ENCODE measurements at regions not wholly inside any gene's neighbourhood (a gene's known extent, or its start where the extent isn't known, plus 50 kb on each side); places are given as distances from the start of the nearest gene placed in this dataset.

DNA sequence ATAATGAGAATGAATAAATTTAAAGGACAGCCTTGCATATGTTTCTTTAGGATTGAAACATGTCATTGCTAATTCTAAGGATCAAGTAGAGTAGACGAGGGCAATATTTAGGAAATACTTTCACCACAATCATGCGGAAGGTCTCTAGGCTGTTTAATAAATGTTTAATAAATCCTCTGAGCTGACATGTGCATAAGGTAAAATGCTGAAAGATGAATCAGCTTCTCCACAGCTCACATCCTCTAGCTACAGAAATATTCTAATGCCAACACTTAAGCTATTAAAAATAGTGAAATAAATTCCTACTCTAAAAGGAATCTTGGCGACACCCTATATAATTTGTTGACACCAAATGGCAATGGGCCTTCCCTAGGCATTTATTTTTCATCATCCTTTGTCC lies 407.3 kb downstream of the TBL1XR1 start:
- peak; percentile 11 for DNase-seq

DNA sequence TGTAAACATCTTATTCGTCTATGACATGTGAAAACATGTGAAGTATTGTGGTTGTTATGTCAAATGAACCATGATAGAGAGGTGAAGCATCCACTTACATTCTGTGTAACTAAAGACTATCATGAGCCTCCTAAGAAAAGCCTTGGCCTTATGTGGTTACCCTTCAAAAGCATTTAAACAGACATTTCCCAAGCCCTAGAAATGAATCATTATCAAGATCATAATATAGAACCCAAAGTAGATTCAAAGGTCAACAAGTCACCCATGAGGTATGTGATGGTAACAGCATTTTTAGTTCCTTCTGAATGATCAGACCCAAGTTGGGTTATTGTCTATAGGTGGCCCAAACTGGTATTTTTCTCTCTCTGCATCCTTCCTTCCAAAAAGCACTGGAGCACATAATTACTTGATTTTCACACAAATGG lies 408.0 kb downstream of the TBL1XR1 start:
- peak; percentile 13 for DNase-seq

DNA sequence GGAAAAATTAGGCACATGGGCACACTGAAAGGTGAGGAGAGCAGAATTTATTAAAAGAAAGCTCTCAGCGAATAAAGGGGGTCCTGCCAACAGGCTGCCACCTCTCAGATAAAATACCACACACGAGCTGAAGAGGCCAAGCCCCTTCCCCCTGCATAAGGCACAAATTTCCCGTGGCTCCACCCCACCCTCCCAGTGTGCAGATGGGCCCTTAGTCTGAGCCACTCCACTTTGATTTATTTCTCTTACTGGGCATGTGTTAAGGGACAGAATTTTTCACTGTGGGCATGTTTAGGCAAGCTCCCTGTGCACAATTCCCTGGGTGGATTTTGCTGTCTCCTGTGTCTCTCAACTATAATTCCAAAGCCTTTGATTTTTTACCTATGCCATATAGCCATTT lies 409.8 kb downstream of the TBL1XR1 start:
- no peak for DNase-seq

DNA sequence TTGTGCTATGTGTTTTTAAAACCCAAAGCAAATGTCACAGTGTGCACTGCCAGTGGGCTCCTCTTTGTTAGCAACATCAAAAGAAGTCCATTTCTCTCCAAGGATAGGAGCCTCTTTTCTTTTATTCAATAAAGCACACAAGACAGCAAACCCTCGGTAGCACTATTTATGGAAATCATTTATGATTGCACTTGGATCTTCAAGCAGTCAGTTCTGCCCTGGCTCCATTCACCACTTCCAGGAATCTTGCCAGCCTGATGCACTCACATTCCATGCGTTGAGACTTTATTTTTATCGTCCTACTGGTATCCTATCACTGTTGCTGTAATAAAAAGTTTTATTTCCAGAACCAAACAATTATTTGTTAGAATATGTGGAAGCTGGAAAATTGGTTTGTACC lies 412.1 kb downstream of the TBL1XR1 start:
- DNase-seq: peak; percentile 23

DNA sequence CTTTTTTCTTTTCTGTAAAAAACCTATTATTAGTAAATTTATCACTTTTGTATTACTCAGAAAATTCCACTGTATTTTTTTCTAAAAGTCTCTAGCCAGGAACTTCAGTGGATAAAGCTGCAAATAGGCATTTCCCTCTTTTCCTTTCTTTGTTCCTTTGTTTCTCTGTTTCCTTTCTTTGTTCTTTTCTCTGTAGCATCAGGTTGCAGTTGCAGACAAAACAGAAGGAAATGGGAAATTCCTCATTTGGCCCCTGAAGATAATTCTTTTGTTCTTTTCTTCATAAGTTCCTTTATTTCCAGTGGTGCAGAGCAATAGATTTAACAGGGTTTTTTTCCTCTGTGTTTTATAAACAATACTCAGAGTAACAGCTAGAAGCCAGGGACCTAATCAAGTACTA lies 416.5 kb downstream of the TBL1XR1 start:
- DNase-seq: no peak

DNA sequence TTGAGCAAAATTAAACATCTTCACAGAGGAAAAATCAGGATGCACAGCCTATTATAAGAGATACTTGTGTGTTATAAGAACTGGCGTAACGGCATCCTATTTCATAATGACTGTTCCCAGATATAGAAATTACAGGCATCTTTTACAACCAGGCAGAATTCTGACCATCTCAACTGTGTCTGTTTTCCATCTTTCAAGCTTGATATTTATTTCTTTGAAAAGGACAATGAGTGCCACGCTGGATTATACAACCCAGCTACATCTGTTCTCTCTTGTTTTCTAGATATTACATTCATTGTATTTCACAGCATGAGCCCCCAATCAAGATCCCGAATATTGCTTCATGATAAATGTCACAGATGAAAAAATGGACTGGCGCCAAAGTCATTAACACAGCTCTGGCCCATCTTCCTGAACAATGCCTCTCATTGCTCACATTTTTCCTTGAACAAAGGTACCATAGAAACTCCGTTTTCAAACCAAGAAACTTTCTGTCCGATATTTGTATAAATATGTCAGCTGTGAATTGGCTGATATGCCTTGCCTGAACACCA lies 420.6 kb downstream of the TBL1XR1 start:
- DNase-seq: no peak

DNA sequence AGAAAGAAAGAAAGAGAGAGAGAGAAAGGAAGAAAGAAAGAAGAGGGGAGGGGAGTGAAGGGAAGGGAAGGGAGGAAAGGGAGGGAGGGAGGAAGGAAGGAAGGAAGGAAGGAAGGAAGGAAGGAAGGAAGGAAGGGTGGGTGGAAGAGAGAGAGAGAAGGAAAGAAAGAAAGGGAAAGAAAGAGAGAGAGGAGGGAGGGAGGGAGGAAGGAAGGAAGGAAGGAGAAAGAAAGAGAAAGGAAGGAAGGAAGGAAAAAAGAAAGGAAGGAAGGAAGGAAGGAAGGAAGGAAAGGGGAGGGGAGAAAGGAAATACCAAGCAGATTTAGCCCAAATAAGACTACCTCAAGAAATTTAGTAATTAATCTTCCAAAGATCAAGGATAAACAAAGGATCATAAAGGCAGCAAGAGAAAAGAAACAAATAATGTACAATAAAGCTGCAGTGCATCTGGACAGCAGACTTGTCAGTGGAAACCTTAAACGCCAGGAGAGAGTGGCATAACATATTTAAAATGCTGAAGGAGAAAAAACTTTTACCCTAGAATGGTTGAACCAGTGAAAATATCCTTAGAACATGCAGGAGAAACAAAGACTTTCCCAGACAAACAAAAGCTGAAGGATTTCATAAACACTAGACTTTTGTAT lies 427.6 kb downstream of the TBL1XR1 start:
- DNase-seq: no peak

DNA sequence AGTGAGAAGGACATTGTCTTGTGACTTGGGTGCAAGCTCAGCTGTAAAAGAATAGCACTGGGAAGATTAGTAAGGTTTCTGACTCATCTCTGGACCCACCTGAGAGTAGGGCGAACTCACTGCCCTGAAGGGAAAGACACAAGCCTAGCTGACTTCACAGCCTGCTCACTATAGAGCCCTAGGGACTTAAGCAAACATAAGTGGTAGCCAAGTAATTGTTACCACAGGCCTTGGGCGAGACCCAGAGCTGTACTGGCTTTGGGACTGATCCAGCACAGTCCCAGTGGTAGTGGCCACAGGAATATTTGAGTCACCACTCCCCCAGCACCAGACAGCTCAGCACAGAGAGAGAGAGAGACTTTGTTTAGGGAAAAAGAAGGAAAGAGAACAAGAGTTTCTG lies 429.9 kb downstream of the TBL1XR1 start:
- peak; percentile 96 for DNase-seq

DNA sequence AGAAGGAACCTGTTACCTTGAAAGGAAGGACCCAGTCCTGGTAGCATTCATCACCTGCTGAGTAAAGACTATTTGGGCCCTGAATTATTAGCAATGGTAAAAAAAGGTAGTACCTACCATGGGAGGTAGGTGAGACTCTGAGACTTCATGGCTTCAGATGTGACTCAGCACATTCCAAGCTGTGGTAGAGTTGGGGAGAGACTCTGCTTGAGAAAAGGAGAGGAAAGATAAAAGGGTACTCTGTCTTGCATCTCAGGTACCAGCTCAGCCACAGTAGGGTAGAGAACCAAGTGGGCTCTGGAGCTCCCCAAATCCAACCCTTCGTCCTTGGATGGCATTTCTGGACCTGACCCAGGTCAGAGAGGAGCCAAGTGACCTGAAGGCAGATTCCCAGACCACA lies 430.4 kb downstream of the TBL1XR1 start:
- DNase-seq: peak; percentile 22

DNA sequence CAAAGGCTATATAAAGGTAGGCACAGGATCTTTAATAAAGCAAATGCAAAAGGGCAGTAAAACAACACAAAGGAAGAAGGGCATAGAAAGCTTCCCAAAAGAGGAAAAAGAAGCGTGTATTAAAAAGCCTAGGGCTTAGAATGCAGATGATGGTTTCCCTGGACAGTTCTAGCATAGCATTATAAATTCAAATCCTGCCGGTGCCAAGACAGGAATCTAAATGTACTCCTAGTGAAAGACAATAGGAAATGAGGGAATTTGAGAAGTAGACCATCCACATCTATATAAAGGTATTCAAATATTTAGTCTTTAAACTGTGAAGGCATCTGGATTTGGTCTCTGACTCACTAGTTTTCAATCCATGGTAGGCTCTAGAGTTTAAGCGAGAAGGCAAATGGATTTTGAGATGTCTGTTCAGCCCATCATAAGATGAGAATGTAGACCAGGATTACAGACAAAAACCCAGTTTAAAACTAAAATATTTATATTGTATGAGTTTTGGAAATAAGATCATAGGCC lies 431.8 kb downstream of the TBL1XR1 start:
- DNase-seq: peak; percentile 48

DNA sequence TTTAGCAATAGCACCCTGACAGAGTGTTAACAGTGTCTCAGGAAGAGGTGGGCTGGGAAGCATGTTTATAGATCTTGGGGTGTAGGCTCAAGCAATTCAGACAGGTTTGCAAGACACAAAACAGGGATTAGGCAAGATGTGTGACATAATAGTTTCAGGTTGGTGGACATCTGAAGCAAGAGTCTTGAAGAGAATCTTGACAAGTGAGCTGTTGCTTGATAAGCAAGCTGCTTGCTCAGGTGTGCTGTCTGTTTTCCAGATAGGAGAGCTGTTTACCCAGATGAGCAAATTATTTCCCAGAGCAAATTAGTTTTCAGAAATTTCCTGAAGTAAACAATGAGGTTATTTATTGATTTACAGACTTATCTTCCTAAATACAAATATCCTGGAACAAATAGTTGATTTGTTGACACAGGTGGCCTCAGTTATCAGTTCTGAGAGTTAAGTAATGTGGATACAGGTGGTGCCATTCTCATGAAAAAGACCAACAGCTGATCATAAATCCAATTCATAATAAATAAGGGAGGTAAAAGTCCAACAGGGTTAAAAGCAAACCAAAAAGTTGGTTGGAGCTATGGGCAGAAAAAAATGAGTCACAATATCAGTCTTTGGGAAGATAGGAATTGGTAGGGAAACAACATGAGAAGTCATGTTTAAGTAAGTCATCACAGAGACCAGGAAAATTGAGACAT lies 437.3 kb downstream of the TBL1XR1 start:
- DNase-seq: no peak

DNA sequence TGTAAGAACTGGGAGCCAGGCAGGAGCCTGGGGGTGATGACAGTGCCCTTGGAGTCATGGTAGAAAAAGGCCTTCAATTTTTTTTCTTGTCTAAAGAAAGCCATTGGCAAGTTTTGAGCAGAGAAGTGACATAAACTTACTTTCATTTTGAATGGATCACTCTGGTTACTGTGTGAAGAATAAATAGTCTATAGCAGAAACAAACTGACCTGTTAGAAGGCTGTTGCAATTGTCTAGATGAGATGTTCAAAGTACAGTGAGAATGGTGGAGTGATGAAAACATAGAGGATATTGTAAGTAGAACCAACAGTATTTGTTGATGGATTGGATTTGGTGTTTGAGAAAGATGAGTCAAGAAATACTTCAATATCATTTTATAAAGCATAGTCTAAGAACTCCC lies 439.9 kb downstream of the TBL1XR1 start:
- DNase-seq: no peak

DNA sequence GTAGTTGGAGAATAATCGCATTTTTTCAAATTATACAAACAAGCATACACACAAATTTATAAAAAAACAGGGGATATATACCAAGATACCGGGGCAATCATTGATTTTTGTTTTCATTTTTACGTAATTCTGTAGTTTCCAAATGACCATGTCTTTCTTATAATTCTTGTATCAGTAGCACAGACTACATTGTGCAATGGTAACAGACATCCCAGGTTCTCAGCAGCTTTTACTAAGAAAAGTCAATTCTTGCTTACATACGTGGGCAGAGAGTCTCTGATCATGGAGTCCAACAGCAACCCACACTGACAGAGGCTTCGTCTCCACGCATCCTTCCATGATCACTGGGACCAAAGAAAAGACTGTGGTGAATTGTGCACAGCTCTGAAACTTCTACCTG lies 441.3 kb downstream of the TBL1XR1 start:
- no peak for DNase-seq

DNA sequence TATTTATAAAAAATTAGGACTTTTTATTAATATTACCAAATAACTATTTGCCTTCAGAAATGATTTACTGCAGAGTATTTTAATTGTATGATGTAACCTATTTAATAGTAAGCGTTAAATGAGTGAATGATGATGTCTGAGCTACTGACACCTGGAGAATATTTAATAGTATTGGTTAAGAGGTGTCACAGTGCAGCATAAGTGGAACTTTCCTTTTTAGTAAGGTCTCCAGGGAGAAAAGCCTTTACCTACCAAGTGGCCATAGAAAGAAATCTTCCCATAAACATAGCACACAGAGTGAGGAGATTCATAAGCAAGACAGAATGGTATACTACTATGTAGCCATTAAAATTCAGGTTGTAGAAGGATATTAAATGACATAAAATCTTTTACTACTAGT lies 441.7 kb downstream of the TBL1XR1 start:
- no peak for DNase-seq

DNA sequence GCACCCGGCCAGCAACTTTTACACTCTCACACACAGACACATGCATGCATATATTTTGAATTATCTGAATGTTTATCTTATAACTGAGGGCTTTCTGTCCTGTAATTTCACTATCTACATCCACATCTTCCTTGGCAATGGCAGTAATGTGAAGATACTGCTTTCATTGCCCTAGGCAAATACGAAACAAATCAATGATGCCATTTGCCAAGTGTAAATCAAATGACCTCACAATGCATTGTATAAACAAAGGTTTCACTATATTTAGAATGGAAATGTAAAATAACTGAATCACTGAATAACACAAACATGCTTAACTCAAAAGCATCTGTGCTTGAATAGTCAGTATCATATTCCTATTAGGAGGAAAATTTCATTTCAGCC lies 455.6 kb downstream of the TBL1XR1 start:
- no peak for DNase-seq

DNA sequence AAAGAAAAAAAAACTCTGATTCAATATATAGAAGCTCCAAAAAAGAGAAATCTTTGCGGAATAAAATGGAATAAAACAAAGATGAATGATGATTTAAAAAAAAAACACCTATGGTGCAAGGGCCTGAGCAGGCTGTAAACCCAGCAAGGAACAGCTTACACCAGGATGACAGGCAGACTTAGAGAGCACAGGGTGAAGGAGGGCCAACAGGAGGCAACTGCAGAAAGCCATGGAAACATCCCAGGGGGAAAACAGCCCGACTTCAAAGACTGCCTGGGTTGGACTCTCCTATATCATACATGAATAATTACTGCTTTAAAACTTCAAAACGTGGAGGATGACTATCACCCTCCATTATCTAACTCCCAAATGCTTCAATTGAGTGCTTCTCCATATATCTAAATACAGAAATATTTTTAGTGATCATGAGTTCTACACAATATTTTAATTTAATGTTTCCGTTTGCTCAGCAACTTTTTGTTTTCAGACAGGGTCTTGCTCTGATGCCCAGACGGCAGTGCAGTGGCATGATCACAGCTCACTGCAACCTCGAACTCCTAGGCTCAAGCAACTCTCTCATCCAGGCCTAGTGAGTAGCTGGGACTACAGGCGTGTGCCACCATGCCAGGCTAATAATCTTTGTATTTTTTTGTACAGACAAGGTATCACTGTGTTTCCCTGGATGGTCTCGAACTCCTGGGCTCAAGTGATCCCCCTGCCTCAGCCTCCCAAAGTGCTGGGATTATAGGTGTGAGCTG lies 456.2 kb downstream of the TBL1XR1 start:
- DNase-seq: no peak

DNA sequence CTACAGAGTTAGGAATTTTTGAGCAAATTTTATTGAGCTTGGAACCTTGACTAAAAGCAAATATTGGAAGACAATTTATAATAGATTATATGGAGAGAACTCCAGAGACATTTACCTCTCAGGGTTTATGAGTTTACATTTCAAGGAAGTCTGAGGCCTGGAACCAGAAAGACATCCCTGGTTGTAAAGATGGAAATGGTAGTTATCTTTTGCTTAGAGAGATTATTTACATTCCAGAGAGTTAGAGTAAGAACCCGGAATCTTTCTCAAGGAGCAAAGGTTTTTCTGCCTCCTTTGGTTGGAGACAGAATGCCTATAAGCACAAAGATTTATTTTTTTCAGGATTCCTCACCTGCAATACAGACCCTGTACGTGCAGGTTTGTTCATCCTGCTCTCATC lies 458.1 kb downstream of the TBL1XR1 start:
- DNase-seq: peak; percentile 11

DNA sequence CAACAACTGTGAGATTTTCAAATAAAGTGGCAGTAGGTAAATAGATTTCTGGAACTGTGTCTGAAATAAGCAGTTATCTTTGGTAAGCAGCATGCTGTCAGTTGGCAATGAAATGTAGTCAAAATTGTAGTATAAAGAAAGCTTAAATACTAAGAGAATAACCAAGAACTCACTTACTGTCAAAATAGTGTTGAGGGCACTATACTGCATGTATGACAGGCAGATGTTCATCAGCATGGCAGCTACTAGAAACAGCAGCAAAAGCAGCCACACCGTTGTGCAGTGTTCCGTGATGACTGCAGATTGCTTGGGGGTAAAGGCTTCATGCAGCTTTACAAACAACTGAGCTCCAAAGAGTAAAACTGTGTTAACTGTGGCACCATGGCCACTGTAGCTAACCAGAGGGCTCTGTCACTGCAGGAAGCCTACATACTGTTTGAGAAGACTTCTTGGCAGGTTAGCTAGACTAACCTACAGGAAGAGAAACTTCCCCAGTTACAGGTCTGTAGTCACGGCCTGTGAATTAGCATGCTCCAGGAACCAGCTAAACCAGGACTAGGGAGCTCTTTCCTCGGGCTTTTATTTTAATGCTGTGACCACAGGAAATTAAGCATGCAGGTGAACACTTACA lies 459.7 kb downstream of the TBL1XR1 start:
- no peak for DNase-seq

DNA sequence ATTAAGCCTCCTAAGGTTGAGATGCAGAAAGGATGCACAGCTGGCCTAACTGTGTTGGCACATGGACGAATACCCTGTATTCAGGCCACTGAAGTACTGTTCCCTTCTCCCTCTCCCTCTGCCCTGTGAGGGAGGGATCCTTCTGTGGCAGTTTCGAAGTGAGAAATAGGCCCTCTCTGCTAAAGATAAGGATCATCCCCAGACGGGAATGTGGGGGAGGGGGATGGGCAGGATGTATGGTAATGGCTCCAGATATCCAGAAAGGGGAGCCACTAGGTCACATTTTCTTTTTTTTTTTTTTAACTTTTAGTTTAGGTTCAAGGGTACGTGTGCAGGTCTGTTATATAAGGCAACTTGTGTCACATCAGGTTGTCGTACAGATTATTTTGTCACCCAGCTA lies 463.1 kb downstream of the TBL1XR1 start:
- DNase-seq: no peak

DNA sequence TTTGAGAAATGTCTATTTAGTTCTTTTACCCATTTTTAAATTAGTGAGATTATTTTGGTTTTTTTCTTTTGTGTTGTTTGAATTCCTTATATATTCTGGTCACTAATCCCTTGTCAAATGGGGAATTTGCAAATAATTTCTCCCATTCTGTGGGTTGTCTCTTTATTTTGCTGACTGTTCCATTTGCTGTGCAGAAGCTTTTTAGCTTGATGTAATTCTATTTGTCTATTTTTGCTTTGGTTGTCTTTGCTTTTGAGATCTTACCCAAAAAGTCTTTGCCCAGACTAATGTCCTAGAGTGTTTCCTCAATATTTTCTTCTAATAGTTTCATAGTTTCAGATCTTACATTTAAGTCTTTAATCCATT lies 472.9 kb downstream of the TBL1XR1 start:
- DNase-seq: no peak

DNA sequence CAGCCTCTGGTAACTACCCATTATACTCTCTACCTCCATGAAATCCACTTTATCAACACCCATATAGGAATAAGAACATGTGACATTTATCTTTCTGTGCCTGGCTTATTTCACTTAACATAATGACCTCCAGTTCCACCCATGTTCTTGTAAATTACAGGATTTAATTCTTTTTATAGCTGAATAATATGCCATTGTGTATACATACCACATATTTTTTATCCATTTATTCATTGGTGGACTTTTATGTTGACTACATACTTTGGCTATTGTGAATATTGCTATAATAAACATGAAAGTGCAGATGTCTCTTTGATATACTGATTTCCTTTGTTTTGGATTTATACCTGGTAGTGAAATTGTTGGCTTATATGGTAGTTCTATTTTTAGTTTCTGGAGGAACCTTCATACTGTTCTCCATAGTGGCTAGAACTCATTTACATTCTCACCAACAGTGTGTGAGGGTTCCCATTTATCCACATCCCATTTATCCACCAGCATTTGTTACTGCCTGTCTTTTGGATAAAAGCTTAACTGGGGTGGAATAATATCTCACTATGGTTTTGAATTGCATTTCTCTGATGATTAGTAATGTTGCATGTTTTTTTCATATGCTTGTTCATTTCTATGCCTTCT lies 473.4 kb downstream of the TBL1XR1 start:
- DNase-seq: no peak

DNA sequence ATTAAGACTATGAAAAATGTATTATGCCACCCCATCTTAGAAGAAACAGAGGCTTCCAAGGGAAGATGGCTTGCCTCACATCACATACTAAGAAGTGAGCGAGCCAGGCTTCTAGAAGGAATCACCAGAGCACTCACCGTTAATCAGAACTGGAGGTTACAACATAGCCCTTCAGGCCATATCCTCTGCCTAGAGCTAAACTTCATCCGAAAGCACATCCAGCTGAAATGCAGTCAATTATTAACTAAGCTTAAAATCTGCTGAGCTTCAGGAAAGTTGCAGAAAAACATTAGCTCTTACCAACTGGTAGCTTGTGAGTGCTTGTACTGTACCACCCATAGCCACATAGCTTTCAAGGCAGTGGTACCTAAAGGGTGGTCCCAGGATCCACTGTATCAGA lies 483.2 kb downstream of the TBL1XR1 start:
- no peak for DNase-seq
